Endodermal cell (in vitro differentiated cells): ENCODE measurements at regions not wholly inside any gene's neighbourhood (a gene's known extent, or its start where the extent isn't known, plus 50 kb on each side); places are given as distances from the start of the nearest gene placed in this dataset.

ENCODE experiments used
- DNase-seq: peaks from one replicate; pipeline ENCODE4 v3.0.0-alpha.2; 2017
- H3K27ac ChIP-seq: 2 replicates; pipeline ENCODE4 v1.5.1; 2013; ENCODE audit warnings: mild to moderate bottlenecking, low read depth, low read length, moderate library complexity
- H3K27me3 ChIP-seq: 2 replicates; pipeline ENCODE4 v1.6.1; 2013; ENCODE audit warnings: mild to moderate bottlenecking, low read length, moderate library complexity; ENCODE audit not compliant: insufficient read depth, control insufficient read depth, poor library complexity, severe bottlenecking
- H3K36me3 ChIP-seq: 2 replicates; pipeline ENCODE4 v1.7.0; 2013; ENCODE audit warnings: mild to moderate bottlenecking, low read length, moderate library complexity; ENCODE audit not compliant: control insufficient read depth, insufficient read depth
- H3K4me1 ChIP-seq: one replicate; pipeline ENCODE4 v1.7.0; 2013; ENCODE audit warnings: low read length; ENCODE audit not compliant: control insufficient read depth, insufficient read depth
- H3K4me3 ChIP-seq: 2 replicates; pipeline ENCODE4 v1.5.1; 2013; ENCODE audit warnings: mild to moderate bottlenecking, low read length, moderate library complexity
- H3K9ac ChIP-seq: 2 replicates; pipeline ENCODE4 v1.6.1; 2013; ENCODE audit warnings: mild to moderate bottlenecking, low read length, moderate library complexity; ENCODE audit not compliant: poor library complexity, severe bottlenecking; ENCODE audit errors: extremely low read depth
- H3K9me3 ChIP-seq: 2 replicates; pipeline ENCODE4 v1.6.1; 2013; ENCODE audit warnings: mild to moderate bottlenecking, low read length, moderate library complexity; ENCODE audit not compliant: control insufficient read depth
- H3K27ac Mint-ChIP-seq: 2 replicates; pipeline ENCODE4 v1.8.0; 2020; ENCODE audit warnings: mixed read lengths
- H3K27me3 Mint-ChIP-seq: 2 replicates; pipeline ENCODE4 v1.8.0; 2021; ENCODE audit warnings: mild to moderate bottlenecking, mixed read lengths; ENCODE audit not compliant: insufficient read depth
- H3K36me3 Mint-ChIP-seq: 2 replicates; pipeline ENCODE4 v1.8.0; 2020; ENCODE audit warnings: low read depth, mixed read lengths
- H3K4me1 Mint-ChIP-seq: 2 replicates; pipeline ENCODE4 v1.8.0; 2020; ENCODE audit warnings: mixed read lengths
- H3K4me3 Mint-ChIP-seq: 2 replicates; pipeline ENCODE4 v1.8.0; 2020; ENCODE audit warnings: mild to moderate bottlenecking, moderate library complexity, mixed read lengths
- H3K9me3 Mint-ChIP-seq: 2 replicates; pipeline ENCODE4 v1.8.0; 2020; ENCODE audit warnings: mild to moderate bottlenecking, mixed read lengths
- CTCF ChIP-seq: fragments of 200-600 bp; sonication (generic); conservative IDR thresholded peaks from 2 replicates; pipeline ENCODE4 v1.5.0; 2021; ENCODE audit warnings: antibody characterized with exemption, mild to moderate bottlenecking
- WGBS, 2 experiments: methylation state at CpG; one replicate each; pipeline versions ENCODE4 v1.1.5 to v1.1.7; 2013; ENCODE audit warnings: missing lambda C conversion rate in 2 of 2, mixed read lengths in 1 of 2; ENCODE audit not compliant: insufficient coverage in 1 of 2, insufficient read length in 1 of 2; 5-methylcytosine and 5-hydroxymethylcytosine counted together

- Mint-ChIP-seq H3K4me3 (no peak overlapping the region), H3K9me3 (peaks cover under 1% of the 10 kb centered on the region), H3K27me3 (peaks cover 16% of the 10 kb centered on the region), H3K4me1 (peaks cover 4% of the 10 kb centered on the region), H3K27ac (no peak overlapping the region), H3K36me3 (no peaks in the 10 kb centered on the region)
- no peaks in the 10 kb centered on the region for H3K4me1 ChIP-seq
- peak; percentile 75 for DNase-seq
- WGBS, 2 experiments: 49 to 75% methylated on average over 2 to 6 of the region's 6 CpGs
- H3K36me3 ChIP-seq: no peaks in the 10 kb centered on the region
- H3K9me3 ChIP-seq: peaks cover 2% of the 10 kb centered on the region
- H3K4me3 ChIP-seq: no peak overlapping the region
- no peak for TF ChIP-seq CTCF
- no peak overlapping the region for H3K27ac ChIP-seq
- H3K27me3 ChIP-seq: peaks cover 11% of the 10 kb centered on the region
- no peak overlapping the region for H3K9ac ChIP-seq
These were observed 79.7 kb upstream of the GNG2 start for GRCh38 chr14:51780741-51781140.

- no peak overlapping the region for H3K4me3 Mint-ChIP-seq
- peaks cover 2% of the 10 kb centered on the region for H3K4me1 Mint-ChIP-seq
- H3K27ac Mint-ChIP-seq: no peak overlapping the region
These were observed 79.0 kb upstream of the GNG2 start for GRCh38 chr14:51781381-51781780.

GRCh38 chr14:51782435-51782834, 78.0 kb upstream of the GNG2 start:
- Histone ChIP-seq H3K9me3 (peaks cover 7% of the 10 kb centered on the region), H3K4me3 (no peak overlapping the region), H3K36me3 (no peaks in the 10 kb centered on the region), H3K9ac (no peak overlapping the region), H3K27ac (no peak overlapping the region), H3K4me1 (no peaks in the 10 kb centered on the region), H3K27me3 (peaks cover 11% of the 10 kb centered on the region)
- peaks cover 16% of the 10 kb centered on the region for H3K27me3 Mint-ChIP-seq
- H3K36me3 Mint-ChIP-seq: no peaks in the 10 kb centered on the region
- peaks cover 2% of the 10 kb centered on the region for H3K4me1 Mint-ChIP-seq
- peaks cover 16% of the 10 kb centered on the region for H3K9me3 Mint-ChIP-seq
- 100% methylated on average over 2 of the region's 4 CpGs; no CpG with 5 or more reads in 1 of the 2 experiments for WGBS, 2 experiments
- H3K27ac Mint-ChIP-seq: no peak overlapping the region
- no peak for TF ChIP-seq CTCF
- no peak overlapping the region for H3K4me3 Mint-ChIP-seq
- DNase-seq: no peak

More at GRCh38 chr14:51781381-51781780, 79.0 kb upstream of the GNG2 start:
- no peaks in the 10 kb centered on the region for H3K36me3 ChIP-seq
- H3K9ac ChIP-seq: no peak overlapping the region
- H3K4me1 ChIP-seq: no peaks in the 10 kb centered on the region
- WGBS, 2 experiments: 58 to 76% methylated on average over 3 to 7 of the region's 7 CpGs
- DNase-seq: no peak
- peaks cover 7% of the 10 kb centered on the region for H3K9me3 ChIP-seq
- H3K4me3 ChIP-seq: no peak overlapping the region
- Mint-ChIP-seq H3K27me3 (peaks cover 16% of the 10 kb centered on the region), H3K36me3 (no peaks in the 10 kb centered on the region), H3K9me3 (peaks cover 7% of the 10 kb centered on the region)
- H3K27me3 ChIP-seq: peaks cover 11% of the 10 kb centered on the region
- no peak for TF ChIP-seq CTCF
- no peak overlapping the region for H3K27ac ChIP-seq
